ENCODE measurements at regions not wholly inside any gene's neighbourhood (a gene's known extent, or its start where the extent isn't known, plus 50 kb on each side); places are given as distances from the start of the nearest gene placed in this dataset.

GRCh38 chr9:7227951-7228350 is 470.2 kb downstream of the KDM4C start:
- TF ChIP-seq, protein P1, sequence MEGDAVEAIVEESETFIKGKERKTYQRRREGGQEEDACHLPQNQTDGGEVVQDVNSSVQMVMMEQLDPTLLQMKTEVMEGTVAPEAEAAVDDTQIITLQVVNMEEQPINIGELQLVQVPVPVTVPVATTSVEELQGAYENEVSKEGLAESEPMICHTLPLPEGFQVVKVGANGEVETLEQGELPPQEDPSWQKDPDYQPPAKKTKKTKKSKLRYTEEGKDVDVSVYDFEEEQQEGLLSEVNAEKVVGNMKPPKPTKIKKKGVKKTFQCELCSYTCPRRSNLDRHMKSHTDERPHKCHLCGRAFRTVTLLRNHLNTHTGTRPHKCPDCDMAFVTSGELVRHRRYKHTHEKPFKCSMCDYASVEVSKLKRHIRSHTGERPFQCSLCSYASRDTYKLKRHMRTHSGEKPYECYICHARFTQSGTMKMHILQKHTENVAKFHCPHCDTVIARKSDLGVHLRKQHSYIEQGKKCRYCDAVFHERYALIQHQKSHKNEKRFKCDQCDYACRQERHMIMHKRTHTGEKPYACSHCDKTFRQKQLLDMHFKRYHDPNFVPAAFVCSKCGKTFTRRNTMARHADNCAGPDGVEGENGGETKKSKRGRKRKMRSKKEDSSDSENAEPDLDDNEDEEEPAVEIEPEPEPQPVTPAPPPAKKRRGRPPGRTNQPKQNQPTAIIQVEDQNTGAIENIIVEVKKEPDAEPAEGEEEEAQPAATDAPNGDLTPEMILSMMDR (conservative IDR thresholded peaks at IDR 0.05; ENCODE audit: low read length): no peak
- TF ChIP-seq EZH2phosphoT487 (IDR thresholded peaks at IDR 0.05; ENCODE audit: borderline replicate concordance): no peak

Data from Loucy (cell line).